GM21423 (cell line): ENCODE measurements at regions not wholly inside any gene's neighbourhood (a gene's known extent, or its start where the extent isn't known, plus 50 kb on each side); places are given as distances from the start of the nearest gene placed in this dataset.
"Not testable (repeated sequence)": the region's sequence is repeated elsewhere in the genome, so short reads cannot be mapped to it uniquely, and the experiment has no call there.

ENCODE experiments used
- ATAC-seq: cut with Tn5 transposase; IDR thresholded peaks from one replicate; pipeline ENCODE4 v1.9.1; 2021; ENCODE audit warnings: mild to moderate bottlenecking, moderate library complexity; ENCODE audit not compliant: unreplicated experiment

DNA sequence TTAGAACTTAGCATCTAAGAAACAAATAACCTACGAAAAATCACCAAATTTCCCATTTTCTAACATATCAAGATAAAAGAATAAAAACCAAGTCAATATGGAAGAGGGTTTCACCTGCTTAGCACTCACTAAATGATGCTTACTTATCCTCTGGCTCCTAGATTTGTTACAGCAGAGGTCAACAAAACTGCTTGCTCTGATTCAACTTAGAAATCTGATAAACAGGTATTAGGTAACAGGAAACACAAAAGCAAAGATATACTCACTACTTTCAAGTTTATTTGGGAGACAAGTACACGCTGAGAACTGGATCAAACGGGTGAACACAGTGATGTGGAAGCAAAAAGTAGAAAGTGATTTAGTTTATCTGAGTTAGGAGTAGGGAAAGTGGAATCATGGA, 235.7 kb upstream of the TARS1 start:
- ATAC-seq, result no peak

GRCh38 chr5:33205727-33206410, 234.9 kb upstream of the TARS1 start:
- ATAC-seq, result no peak

DNA sequence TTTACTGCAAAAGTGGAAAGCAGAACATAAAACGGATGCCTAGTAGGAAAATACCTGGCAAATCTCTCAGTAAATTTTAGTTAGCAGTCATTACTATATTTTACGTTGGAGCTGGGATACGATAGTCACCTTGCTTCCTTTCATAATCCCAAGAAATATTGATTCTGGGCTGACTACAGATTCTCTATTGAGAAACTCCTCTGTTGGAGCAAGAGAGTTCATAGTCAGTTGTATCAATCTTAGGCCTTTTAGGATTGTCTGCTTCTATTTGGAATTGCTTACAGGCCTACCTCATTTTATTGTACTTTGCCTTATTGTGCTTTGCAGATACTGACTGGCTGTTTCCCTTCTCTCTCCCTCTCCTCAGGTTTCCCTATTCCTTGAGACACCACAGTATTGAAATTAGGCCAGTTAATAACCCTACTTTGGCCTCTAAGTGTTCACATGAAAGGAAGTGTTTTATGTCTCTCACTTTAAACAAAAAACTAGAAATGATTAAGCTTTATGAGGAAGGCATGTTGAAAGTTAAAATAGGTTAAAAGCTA, 233.7 kb upstream of the TARS1 start:
- no peak for ATAC-seq

GRCh38 chr5:33209252-33209651, 231.5 kb upstream of the TARS1 start:
- ATAC-seq, result no peak

DNA sequence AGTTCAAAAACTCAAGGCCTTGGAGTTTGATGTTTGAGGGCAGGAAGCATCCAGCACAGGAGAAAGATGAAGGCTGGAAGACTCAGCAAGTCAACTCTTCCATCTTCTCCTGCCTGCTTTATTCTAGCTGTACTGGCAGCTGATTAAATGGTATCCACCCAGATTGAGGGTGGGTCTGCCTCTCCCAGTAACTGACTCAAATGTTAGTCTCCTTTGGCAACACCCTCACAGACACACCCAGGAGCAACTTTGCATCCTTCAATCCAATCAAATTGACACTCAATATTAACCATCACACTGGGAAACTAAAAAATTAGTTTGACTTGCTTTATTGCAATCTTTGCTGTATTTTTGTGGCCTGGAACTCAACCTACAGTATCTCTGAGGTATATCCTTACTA, 230.5 kb upstream of the TARS1 start:
- ATAC-seq, result not testable (repeated sequence)

DNA sequence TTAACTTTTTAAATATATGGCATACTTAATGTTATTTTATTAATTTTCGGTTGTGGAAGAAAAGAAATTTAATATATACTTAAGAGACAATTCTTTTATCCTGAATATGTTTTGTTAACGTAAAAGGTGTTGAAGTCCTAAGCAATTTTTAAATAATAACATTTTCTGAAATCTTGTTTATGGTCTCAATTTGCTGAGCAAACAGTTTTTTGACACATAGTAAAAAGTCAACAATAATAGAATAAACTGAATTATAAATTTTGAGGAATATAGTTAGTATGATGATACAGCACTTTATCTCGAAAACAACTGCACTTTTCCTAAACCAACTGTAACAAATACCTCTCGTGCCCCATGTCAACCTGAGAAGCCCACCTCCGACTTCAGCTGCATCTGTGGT, 229.8 kb upstream of the TARS1 start:
- no peak for ATAC-seq

- no peak for ATAC-seq
Observed at GRCh38 chr5:33212439-33212838, 228.3 kb upstream of the TARS1 start.

- no peak for ATAC-seq
Observed at GRCh38 chr5:33212900-33213299, 227.9 kb upstream of the TARS1 start.

DNA sequence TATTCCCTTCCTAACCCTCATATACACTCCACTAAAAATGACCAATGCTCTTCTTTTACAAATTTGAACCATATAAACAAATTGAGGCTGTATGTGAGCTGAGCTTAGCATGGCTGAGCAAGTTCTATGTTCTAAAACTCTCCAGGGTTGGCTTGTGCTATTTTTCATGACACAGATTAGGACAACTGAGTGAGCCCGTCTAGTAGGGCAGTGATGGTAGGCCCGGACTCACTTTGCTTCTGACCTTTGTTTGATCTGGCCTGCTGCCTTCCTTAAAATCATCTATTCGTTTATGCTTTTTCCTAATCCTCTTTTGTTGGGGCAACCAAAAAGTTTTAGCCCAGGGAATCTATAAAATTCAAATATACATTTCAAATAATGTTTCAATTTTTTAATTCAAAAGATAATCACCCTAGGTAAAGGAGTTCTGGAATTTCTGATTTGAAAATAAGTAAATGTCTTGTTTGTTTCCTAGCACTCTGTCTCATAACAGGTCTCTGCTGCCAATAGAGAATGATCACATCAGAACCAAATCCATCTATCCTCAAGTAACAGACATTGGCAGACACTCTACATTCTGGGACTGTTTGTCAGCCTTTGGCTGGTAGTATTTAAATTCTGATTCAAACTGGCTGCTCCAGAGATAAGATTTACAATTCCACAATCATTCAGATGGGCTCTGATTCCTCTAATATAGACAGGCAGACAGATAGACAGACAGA, 217.0 kb upstream of the TARS1 start:
- no peak for ATAC-seq

- no peak for ATAC-seq
Observed at GRCh38 chr5:33224285-33224961, 216.3 kb upstream of the TARS1 start.

DNA sequence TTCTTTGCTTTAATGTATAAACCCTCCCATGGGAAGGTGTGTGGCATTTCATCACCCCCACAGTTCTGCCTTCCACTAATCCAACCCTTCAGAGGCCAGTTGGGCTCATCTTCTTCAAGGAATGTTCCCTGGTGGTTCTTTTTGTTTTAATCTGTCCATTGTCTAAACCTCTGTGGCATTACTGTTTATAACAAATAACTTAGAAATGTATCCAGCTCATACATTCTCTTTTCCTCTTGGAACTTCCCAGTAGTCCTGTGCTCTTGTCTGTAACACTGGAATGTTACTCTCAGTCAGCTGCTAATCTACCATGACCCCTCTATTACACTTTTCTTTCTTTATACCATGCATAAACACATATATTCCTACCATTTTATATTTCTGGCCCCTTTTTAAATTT, 213.5 kb upstream of the TARS1 start:
- ATAC-seq, result no peak

DNA sequence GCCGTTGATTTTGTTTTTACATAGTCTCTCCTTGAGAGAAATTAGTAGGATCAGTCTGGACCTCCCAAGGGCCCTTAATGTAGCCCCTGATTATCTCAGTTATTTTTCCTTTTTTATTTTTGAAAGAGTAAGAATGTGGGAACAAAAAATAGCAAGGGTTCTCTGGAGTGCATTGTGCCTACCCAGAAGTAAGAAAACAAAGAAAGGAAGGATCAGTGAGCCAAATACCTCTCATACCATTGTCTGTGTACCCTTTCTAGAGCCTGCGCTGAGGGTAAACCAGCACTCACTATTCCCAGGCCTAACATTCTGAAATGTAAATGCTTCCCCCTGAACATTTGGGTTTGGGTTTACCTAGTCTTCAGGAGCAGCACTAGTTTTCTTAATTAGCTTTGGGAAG, 213.0 kb upstream of the TARS1 start:
- no peak for ATAC-seq

DNA sequence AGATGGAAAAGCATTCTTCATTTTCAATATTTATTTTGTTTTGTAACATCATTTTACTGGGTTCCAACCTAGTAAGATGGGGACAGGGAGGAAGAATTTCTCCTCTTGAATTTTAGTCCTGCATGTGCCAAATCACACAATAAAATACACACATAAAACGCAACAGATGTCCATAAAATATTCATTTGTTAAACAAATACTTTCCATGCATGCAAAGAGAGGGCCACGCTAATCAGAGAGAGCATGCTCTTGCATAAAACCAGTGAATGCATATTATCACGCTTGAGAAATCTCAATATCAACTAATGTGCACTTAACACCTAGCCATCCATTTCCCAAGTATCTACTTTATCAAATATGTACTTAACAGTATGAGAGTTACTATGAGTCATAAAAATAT, 212.6 kb upstream of the TARS1 start:
- ATAC-seq, result no peak

GRCh38 chr5:33229216-33229615, 211.5 kb upstream of the TARS1 start:
- ATAC-seq, result no peak

DNA sequence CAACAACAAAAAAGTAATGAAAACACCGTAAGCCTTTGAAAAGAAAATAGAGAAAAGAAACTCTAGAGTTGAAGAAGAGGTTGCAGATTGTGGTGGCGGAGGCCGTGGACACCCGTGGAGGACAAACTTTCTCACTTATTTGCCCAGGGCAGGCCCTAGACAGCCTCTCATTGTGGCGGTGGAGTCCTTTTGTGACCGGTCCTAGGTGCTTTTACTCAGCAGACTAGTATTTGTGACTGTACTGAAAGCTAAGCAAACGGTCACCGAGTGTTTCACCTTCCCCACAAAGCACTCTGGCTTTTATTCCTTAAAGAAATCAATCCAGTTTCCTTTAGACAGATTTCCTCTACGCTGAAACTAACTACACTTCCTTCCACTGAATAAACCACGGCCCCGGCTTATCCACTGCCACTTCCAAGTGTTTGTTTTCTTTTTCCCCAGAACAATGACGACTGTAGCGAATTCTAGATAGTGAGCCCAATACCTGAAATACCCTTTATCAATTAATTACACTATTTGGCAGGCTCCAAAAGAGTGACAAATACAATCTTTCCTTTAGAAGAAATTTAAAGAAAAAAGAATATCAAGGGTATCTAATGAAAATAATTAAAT, 210.2 kb upstream of the TARS1 start:
- no peak for ATAC-seq

DNA sequence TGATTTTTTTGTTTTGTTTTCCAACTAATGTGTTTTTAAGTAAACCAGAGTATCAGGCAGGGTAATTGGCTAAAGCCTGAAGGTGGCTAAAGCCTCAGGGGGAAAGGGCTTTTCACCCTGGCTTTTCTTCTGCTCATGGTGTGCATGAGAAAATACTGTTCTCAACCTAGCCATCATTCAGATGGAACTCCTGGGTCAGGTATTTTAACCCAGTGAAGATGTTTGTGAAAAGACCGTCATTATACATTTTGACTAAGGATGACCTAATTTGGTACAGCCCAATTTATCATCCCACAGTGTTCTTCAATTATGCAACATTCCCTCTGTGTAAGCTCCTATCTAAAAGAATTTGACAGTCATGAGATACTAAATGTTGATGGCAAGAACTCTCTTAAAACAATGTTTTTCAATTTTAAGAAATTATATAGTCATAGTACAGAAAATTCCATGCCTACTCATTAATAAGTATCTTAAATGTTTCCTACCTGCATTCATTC, 209.5 kb upstream of the TARS1 start:
- ATAC-seq, result no peak

DNA sequence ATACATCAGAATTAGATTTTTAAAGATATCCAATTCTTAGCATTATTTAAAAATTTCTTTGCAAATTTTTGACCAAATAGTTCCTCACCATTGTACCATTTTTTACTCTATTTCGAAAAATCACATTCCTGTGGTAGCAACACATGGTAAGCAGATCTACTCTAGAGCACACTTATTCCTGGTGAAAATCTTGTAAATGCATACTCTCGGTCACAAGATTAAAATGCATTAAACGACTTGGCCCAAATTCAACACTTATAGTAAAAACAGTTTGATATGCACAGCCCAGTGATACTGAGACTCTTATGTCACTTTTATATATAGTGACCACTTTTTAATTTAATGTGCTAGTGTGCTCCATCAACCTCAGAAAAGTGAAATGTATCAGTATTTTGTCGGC, 208.8 kb upstream of the TARS1 start:
- ATAC-seq, result no peak

DNA sequence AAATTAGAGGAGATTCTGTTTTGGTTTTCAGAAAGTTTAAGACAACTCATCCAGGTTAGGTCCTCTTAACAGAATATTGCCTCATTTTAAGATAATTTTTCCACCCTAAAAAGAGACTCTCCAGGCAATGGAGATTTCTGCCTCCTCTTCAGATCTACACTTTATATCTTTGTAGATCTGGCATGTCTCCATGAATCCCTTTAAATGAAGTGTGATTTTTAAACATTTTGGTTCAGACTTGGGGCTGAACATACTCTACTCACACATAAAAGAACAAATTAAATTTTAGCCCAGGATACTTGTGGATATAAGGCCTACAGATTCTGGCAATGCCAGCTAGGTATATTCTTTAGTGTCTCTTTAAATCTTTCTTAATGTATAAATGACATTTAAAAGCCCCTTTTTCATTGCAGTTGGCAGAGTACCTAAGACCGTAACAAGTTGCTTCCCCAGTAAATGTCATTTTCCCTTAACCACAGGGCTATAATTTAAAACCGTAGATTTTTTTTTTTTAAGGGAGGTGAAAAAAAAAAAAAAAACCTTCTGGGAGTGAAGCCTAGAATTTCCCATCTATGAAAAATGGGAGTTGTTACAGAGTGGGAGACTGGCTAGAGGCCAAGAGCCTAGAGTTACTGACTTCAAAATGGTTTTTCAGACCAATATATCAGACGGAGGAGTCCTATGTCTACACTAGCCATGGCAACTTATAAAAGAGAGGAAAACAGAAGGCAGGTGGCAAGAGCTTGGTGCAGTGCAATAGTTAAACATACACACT, 207.8 kb upstream of the TARS1 start:
- no peak for ATAC-seq

DNA sequence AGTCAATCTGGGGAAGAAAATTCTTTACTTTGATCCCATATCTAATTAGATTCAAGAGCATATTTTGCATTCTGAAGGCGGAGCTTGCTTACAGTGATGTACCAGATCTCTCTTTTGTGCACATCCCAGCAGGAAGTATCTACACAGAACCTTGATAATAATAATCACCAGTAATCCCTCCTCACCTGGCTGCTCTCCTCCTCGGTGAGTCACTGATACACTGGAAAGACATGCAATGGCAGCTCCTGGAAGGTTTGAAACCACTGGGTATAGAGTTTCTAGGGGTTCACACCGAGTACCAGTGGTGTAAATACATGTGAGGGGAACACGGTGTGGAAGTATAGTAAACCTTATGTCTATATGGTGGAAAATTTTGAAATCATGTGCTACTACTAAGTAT, 205.5 kb upstream of the TARS1 start:
- ATAC-seq, result no peak

GRCh38 chr5:33235824-33236223, 204.9 kb upstream of the TARS1 start:
- ATAC-seq, result no peak

GRCh38 chr5:33237471-33237870, 203.3 kb upstream of the TARS1 start:
- no peak for ATAC-seq
